Stomach (tissue), 4 donors: ENCODE measurements at regions not wholly inside any gene's neighbourhood (a gene's known extent, or its start where the extent isn't known, plus 50 kb on each side); places are given as distances from the start of the nearest gene placed in this dataset.

Experiments used
- CTCF ChIP-seq, 7 experiments: fragments of 450-650 bp in 4 of 7; fragments of 200-600 bp in 3 of 7; sonication (generic) in 3 of 7; IDR thresholded peaks; one replicate each; pipeline ENCODE4 v1.5.1; 2016 to 2019; ENCODE audit warnings: antibody characterized with exemption in 7 of 7, control low read depth in 2 of 7, mild to moderate bottlenecking in 1 of 7
- EP300 ChIP-seq: sonication (generic); formaldehyde crosslinking; IDR thresholded peaks from one replicate; pipeline ENCODE4 v1.6.1; 2017; ENCODE audit warnings: antibody characterized with exemption
- POLR2A ChIP-seq, 4 donors: fragments of 450-650 bp; IDR thresholded peaks; one replicate each; pipeline ENCODE4 v1.6.1; 2016; ENCODE audit warnings: antibody characterized with exemption in 4 of 4, control low read depth in 2 of 4, mild to moderate bottlenecking in 1 of 4, moderate library complexity in 1 of 4

DNA sequence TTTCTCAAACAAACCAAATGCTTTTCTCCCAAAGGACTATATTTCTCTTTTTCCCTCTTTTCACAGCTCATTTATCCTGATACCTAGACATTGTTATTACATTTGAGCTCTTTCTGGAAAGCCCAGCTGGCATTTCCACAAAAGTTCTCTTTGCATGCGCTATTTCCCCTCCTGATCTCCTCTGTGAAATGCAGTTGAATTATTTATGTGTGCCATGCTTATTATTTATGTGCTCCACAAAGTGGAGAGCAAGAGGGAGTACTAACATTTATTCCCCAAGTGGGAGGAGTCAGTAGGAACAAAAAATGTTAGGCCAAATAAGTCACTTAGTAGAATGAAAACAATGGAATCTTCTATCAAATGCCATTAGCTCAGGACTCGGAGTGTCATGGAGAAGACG lies 626.6 kb upstream of the IGFBP7 start:
- TF ChIP-seq CTCF (IDR thresholded peaks at IDR 0.05) (no peak), POLR2A (IDR thresholded peaks at IDR 0.05) (no peak), EP300 (no peak)
